HL-60 (cell line): ENCODE measurements at regions not wholly inside any gene's neighbourhood (a gene's known extent, or its start where the extent isn't known, plus 50 kb on each side); places are given as distances from the start of the nearest gene placed in this dataset.

Experiments
- DNase-seq, 2 experiments: peaks; one replicate each; pipeline ENCODE4 v3.0.0-alpha.2; 2010 to 2020; ENCODE audit warnings: low read depth in 1 of 2, low spot score in 1 of 2
- H3K27ac ChIP-seq: fragments of 250-450 bp; sonication (Bioruptor Pico); replicated peaks from 2 replicates; pipeline ENCODE4 v1.5.1; 2020; ENCODE audit warnings: mild to moderate bottlenecking, moderate library complexity
- H3K27me3 ChIP-seq: fragments of 250-450 bp; sonication (Bioruptor Pico); 2 replicates; pipeline ENCODE4 v1.5.1; 2021; ENCODE audit warnings: mild to moderate bottlenecking, moderate library complexity; ENCODE audit not compliant: insufficient read depth, poor library complexity, severe bottlenecking
- H3K4me3 ChIP-seq: replicated peaks from 2 replicates; pipeline ENCODE4 v1.5.1; 2011; ENCODE audit warnings: mild to moderate bottlenecking, control low read depth, low read length; ENCODE audit not compliant: insufficient read depth
- CTCF ChIP-seq: IDR thresholded peaks from one replicate; pipeline ENCODE4 v1.5.1; 2011; ENCODE audit warnings: low read length, control low read depth, inconsistent platforms; ENCODE audit not compliant: insufficient read depth
- GABPA ChIP-seq: IDR thresholded peaks from 2 replicates; pipeline ENCODE4 v1.6.1; 2012; ENCODE audit warnings: low read depth
- POLR2AphosphoS5 ChIP-seq: IDR thresholded peaks from 2 replicates; pipeline ENCODE4 v1.6.1; 2012; ENCODE audit warnings: low read depth
- REST ChIP-seq: IDR thresholded peaks from 2 replicates; pipeline ENCODE4 v1.6.1; 2012; ENCODE audit warnings: low read depth; ENCODE audit not compliant: insufficient replicate concordance
- SPI1 ChIP-seq: IDR thresholded peaks from 2 replicates; pipeline ENCODE4 v1.6.1; 2012; ENCODE audit warnings: low read depth, mild to moderate bottlenecking, borderline replicate concordance

GRCh38 chr15:81530271-81530691 is 156.3 kb upstream of the TMC3 start:
- no peak for TF ChIP-seq GABPA
- no peak for DNase-seq
- no peak overlapping the region for H3K4me3 ChIP-seq
- H3K27ac ChIP-seq = no peak overlapping the region
- H3K27me3 ChIP-seq = no peaks in the 10 kb centered on the region

GRCh38 chr15:81529481-81529880 is 155.5 kb upstream of the TMC3 start:
- TF ChIP-seq REST (no peak), SPI1 (no peak), POLR2AphosphoS5 (no peak), GABPA (no peak)
- no peak for DNase-seq
- Histone ChIP-seq H3K4me3 (no peak overlapping the region), H3K27ac (no peak overlapping the region), H3K27me3 (no peaks in the 10 kb centered on the region)

GRCh38 chr15:81526029-81526428 is 152.0 kb upstream of the TMC3 start:
- no peak for TF ChIP-seq GABPA
- no peak for TF ChIP-seq SPI1
- no peak for TF ChIP-seq POLR2AphosphoS5
- no peak for TF ChIP-seq CTCF
- TF ChIP-seq REST = no peak
- Histone ChIP-seq H3K4me3 (no peak overlapping the region), H3K27ac (no peak overlapping the region), H3K27me3 (no peaks in the 10 kb centered on the region)
- DNase-seq = no peak

GRCh38 chr15:81524496-81524895 is 150.5 kb upstream of the TMC3 start:
- TF ChIP-seq CTCF = no peak
- no peak for TF ChIP-seq REST
- no peak for TF ChIP-seq POLR2AphosphoS5
- TF ChIP-seq GABPA = no peak
- TF ChIP-seq SPI1 = no peak
- Histone ChIP-seq H3K27me3 (no peaks in the 10 kb centered on the region), H3K4me3 (no peak overlapping the region), H3K27ac (no peak overlapping the region)
- no peak for DNase-seq
